Limb (tissue), 2 donors: ENCODE measurements at regions not wholly inside any gene's neighbourhood (a gene's known extent, or its start where the extent isn't known, plus 50 kb on each side); places are given as distances from the start of the nearest gene placed in this dataset.
"Not testable (repeated sequence)": the region's sequence is repeated elsewhere in the genome, so short reads cannot be mapped to it uniquely, and the experiment has no call there.

ENCODE experiments used
- DNase-seq, 2 donors: peaks; one replicate each; pipeline ENCODE4 v3.0.0-alpha.2; 2016; ENCODE audit errors: extremely low spot score in 2 of 2

DNA sequence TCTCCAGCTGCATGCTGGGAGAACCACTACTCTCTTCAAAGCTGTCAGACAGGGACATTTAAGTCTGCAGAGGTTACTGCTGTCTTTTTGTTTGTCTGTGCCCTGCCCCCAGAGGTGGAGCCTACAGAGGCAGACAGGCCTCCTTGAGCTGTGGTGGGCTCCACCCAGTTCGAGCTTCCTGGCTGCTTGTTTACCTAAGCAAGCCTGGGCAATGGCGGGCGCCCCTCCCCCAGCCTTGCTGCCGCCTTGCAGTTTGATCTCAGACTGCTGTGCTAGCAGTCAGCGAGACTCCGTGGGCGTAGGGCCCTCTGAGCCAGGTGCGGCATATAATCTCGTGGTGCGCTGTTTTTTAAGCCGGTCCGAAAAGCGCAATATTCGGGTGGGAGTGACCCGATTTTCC is 215.0 kb downstream of the STIM2 start:
- not testable (repeated sequence) for DNase-seq

DNA sequence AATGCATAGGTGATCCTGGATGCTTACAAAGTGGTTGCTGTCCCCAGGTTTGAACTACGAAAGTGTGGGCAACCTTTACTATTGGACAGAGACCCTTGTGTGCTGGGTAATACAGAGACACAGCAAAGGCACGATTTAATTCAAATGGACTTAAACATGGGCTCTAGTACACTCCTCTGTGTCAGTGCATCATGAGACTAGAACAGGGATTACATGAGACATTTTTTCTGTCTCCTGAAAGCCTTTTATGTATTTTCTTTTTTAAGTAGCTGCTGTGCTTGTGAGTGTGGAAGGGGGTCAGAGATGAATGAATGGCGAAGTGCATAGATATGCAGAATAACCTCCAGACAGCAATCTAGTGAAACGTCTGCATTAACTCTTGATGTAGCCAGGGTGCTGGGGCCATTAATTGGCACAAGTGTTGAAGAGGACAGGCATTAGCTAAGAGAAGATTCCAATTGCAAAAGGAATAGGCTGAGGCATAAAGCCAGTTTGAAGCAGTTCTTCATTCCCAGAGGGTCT is 218.4 kb downstream of the STIM2 start:
- no peak for DNase-seq

DNA sequence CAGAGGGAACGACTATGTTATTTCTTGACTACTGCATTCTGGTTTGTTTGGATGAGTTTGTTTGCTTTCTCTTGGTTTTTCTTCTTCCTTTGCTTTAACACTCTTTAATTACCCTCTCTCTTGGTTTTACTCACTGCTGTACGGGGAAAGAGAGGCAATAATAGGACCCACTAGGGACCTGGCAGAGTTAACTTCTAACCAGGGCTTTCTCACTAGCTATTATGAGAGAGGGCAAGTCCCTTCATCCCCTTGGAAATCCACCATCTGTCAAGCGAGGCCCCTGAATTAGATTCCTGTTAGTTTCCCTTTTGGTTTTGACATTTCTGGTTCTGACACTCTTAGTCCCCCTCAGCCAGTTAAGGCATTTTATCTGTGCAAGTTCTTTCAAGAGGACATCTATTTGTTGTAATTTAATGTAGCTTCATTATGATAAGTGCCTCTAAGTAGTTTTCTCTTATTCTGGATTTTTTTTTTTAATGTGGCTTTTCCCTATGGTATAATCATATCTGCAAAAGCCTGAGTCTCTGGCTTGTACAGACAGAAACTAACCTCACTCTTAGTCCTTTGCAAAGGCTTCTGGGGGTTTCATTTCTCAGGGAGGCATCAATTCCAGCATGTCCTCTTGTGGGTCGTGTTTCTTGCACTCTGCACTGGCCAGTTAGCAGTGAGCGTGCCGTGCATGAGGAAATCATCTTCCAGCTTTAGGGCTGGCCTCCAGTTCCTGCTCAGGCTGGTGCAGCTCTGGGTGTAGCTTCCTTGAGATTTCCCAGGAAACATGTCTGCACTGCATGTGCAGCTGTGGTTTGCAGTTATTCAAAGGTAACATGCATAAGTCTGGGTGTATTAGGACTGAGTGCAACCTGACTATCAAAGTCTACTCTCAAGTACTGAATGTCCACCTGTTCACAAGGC is 221.3 kb downstream of the STIM2 start:
- DNase-seq: no peak

DNA sequence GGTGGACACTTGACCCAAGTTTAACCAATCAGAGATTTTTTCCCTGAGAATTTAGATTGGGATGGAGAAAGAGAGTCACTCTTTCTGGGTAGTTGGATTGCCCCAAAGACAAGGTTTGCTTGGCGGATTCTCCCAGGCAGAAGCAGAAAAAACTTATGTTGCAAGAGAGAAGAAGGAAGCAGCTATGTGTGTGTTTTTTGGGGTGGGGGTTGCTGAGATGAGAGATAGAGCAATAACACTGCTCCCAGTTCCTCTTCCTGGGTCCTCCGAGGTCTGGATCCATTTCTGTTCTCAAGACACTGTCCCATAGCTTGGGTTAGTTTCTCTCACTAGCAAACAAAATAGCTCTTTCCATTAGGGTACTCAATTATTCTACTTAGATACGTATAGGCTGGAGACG is 222.1 kb downstream of the STIM2 start:
- no peak for DNase-seq

DNA sequence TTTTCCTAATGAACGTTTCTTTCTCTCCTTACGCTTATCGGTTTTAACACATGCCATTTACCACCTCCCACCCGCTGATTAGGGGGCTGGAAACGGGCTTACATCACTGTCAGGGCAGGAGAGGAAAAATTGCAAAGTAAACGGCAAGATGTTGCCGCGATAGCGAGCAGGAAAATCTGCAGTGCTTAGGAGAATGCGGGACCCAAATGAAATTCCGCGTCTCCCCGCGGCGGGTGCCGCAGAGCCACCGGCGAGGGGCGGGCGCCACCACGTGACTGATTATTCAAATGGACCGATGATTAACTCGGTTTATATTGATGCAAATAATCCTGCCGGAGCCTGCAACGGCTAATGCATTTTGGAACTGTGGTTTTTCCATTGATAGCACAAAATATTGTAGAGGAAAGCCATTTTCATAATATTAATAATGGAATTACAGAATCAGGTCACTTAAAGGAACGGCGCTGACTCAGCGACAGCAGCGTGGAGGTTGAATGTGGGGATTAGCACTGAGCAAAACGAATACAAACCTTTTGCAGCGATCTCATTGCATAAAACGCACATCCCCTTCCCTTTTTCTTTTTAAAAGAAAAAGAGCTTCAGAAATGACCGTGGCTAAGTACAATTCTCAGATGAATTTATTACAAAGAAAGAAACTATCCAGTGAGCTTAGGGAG is 224.2 kb downstream of the STIM2 start:
- DNase-seq: peak; percentile 36 to 77

DNA sequence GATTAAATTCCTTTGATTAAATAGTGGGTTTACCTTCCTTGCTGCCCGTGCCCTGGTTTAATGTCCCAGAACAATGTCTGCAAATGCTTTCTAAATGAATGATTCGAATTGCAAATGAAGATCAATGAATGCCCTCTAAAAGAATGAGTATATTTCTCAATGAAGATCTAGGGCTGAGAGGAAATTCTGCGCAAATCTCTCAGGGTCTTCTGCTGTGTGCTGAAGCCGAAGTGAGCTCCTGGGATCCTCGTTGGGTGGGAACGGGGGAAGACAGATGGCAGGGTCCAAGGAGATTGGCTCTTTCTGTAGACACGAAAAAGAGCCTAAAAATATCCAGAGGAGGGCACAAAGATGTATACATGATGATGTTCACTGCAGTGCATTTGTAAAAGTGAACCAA is 224.8 kb downstream of the STIM2 start:
- no peak for DNase-seq

DNA sequence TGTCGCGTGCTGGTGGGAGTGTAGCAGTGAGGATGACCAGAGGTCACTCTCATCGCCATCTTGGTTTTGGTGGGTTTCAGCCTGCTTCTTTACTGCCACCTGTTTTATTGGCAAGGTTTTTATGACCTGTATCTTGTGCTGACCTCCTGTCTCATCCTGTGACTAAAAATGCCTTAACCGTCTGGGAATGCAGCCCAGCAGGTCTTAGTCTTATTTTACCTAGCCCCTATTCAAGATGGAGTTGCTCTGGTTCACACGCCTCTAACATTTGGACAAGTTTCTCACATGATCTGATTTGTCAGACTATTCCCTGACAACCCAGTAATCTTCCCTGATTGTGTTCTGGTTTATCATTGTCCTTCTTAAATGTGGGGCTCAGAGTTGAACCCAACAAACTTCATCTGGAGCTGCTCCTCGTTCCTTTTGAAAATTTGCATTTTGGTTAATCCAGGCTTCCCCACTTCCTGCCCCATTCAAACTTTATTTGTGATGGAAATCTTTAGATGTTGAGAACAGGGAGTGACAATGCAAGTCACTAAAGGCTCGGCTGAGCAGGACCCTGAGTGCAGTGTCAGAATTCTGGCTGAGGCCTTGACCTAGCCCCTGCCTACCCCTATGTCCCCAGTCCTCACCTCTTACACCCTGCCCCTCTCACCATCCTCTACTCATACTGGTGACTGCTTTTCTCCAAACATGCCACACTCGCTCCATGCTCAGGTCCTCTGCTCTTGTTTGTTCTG is 226.8 kb downstream of the STIM2 start:
- no peak for DNase-seq

DNA sequence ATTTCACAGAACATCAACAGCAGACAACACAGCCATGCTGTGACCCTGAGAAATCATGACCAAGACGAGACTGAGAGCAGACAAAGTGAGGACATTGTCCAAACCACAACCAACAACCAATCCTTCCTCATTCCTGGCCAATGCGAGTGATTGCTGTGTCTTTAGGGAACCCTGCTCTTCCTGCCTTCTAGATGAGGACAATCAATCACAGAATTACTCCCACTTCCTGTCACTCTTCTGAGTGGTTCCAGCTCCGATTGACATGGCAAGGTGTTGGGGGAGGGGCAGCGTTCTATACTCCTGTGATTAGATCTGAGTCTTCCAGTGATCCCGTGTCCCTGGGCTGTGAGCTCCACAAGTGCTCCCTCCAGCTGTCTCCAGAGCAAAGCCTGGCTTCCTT is 227.8 kb downstream of the STIM2 start:
- DNase-seq: no peak

DNA sequence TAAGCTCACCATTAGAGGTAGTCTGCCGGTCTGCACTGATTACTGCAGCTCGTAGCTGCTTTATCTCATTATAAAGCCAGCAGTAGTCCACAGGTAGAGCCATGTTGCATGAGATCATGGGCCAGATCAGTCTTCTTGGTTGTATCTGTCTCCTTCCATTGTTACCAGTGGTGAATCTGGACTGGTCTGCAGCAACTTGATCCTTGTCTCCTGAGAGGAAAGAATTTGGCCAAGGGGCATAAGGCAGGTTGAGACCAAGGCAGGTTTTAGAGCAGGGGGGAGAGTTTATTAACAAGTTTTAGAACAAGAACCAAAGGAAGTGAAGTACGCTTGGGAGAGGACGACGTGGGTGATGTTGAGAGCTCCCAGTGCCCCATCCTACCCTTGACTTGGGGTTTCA is 228.5 kb downstream of the STIM2 start:
- DNase-seq: no peak

DNA sequence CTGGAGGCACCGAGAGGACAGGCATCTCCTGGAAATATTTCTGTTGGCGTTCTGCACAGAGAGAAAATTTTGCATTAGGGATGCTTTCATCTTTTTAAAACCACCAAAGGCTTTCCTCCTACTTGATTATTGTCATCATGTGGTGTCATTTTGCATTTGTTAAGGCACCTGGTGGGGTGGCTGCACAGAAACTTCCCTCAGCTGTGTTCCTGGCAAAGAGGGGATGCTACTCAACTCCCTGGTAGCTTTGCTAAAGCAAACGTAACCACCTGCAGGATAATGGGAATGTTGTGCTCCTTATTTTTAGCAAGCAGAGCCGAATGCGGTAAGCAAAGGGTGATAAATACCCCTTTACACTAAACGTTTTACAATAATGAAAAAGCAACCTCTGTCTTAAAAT is 229.8 kb downstream of the STIM2 start:
- DNase-seq: no peak

DNA sequence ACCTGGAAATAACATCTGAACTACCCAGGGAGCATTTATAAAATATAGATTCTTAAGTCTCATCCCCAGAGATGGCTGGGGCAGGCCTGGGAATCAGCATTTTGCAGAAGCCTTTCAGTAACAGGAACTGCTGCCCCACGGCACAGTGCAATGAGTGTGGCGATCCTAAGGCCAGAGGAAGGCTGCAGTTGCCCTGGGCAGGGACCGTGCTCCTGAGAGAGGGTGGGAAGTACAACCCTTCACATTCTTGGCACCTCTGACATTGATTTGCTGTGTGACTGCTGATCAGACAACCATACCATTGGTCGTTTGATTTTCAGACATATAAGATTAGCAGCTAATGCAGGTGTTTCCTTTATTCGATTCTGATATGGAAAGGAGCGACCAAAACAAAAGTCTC is 233.6 kb downstream of the STIM2 start:
- no peak for DNase-seq

DNA sequence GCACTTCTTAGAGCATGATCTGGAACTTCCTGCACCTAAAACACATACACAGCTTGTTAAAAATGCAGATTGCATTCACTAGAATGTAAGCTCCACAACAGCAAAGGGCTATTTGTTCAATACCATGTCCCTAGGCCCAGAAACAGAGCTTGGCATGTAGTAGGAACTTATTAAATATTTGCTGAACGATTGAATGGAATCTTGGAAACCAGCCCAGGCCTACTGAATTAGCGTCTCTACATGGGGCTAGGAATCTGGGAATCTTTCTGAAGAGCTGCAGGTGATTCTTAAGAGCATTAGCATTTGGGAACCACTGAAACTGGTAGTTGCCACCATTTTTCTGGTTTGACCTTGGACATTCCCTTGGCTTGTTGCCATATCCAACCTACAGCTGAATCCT is 234.1 kb downstream of the STIM2 start:
- DNase-seq: peak in 1 of 2 donors; percentile 47

DNA sequence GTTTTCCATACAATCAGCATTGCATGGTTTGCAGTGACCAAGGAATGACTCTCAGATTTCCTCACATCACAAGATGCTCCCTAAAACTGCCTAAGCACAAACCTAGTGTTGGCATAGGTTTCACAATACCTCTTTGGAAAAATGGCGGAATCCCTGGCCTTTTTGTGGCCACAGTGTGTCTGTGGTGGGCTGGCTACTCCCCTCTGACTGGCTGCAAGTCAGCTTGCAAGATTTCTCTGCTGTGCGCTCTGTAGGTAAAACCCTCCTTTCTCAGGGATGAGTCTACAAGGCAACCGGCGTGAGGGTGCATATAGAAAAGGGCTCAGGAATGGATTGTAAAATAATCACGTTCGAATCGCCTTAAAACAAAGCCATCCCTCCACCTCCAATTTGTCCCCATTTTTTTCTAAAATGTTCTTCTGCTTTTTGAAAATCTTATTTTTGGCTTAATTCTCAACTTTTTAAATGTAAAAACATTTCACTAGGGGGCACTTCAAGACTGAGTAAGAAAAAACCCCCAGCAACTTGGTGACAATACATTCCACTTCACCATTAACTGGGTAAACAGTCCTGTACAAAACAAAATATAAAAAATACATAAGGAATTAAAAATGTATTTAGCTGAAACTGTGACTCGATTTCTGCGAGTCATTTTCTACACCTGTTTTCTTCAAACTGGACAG is 235.6 kb downstream of the STIM2 start:
- no peak for DNase-seq

DNA sequence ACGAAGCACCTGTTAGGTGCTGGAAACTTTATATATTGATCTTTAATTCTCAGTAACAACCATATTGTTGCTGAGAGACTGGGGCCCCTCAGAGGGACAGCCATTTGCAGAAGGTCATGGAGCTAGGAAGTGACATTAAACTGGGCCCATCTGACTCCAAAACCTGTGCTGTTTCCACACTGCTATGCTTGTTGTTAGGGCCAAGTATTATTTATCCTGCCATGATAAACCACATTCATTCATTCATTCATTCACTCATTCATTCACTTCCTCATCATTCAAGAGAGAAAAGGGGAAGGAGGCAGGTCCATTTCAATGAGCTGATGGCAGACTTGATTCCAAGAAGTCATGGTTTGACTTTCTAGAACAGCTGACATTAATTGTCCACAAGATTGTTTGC is 237.4 kb downstream of the STIM2 start:
- DNase-seq: no peak

DNA sequence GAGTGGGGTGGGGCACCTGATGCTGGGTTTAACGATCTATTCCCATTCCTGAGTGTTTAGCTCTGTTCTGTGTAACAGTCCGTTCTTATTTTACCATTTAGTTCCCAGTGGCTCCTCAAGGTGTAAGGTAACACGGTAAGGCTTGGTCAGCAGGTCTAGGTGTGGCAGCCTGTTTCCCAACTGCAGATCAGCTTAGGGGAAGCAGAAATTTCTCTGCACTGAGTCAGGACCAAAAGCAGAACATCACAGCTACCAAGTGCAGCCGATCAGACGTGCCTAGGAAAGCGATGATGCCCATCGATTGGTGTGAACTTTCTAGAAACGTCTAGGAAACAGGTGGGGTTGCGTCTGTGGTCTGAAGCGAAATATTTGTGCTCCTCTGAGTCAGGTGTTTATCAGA is 240.1 kb downstream of the STIM2 start:
- no peak for DNase-seq

DNA sequence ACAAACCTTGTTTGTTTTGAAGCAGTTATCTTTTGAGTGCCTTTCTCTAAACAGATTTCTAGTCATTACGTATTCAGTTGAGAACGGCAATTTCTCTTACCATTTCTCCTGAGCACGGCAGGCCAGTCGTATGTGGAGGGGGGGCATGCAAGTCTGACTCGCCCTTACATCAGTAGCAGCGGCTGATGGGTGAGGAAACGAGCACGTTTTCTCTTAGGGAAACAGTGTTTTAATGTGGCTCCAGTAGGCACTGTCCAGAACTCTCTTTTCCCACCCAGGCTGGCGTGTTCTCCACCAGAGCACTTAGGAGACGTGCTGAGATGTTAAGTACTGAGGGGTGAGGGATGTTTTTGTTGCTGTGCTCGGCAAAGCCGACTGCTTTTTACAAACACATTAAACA is 240.5 kb downstream of the STIM2 start:
- no peak for DNase-seq

DNA sequence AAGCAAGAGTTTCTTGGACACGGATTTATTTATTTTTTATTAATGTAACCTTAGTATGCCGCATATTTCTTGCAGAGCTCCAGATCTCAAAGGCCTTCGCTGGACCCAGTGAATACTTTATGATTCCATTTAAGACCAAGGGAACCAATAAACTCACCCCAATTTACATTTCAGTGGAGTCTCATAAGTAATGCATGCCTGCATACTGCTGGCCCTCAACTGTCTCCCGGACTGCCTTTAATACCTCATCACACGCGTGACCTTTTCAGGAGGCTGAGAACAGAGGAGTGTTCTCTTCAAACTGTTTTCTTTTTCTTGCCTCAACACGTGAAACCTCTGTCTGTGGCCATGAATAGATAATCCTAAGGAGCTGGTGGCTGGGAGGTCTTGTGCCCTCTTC is 240.9 kb downstream of the STIM2 start:
- no peak for DNase-seq

DNA sequence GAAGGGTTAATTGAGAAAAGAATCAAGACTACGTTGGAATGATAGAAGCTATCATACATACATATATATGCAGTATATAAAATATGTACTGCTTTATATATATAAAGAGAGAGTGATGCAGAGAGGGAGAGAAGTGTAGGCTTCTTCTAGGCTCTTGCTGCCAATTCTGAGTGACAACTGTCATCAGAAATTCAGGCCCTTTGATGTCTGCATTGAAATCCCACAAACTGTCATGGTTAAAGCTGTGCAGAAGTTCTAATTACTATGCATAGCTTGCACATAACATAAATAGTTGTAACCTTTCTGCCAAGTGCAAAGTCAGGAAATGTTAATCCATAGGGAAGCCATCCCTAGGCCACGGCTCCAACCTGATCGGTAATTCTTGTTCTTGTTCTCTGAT is 251.0 kb downstream of the STIM2 start:
- no peak for DNase-seq

DNA sequence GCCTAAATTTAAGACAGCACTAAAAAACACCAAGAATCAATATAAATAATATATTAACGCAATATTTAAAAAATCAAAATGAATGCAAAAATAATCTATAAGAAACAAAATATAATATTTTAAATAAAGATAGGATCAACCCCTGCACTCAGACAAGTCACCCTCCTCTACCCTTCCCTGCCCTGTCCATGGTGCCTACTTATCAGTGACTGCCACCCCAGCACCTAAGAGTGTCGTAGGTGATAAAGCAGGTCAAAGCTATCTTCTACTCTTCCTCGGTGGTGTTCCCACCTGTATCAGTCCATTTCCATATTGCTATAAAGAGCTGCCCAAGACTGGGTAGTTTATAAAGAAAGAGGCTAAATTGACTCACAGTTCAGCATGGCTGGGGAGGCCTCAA is 251.9 kb downstream of the STIM2 start:
- DNase-seq: no peak

DNA sequence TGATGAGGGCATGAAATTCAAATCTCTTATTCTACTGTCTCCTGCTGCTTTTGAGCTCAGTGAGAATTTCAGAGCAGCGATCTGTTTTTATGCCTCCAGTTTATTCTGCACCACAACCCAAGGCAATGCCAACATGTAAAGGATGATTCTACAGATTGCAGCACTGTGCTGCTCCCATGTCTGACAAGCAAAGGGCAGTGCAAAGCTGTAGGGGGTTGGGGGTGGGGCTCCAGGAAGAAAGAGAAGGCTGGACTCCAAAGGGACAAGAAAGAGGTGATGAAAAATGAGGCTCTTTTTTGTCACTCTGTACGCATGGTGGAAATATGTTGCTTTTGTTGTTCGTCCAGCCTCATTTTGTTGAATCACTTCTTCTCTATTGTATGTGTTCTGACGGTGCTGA is 254.6 kb downstream of the STIM2 start:
- no peak for DNase-seq

DNA sequence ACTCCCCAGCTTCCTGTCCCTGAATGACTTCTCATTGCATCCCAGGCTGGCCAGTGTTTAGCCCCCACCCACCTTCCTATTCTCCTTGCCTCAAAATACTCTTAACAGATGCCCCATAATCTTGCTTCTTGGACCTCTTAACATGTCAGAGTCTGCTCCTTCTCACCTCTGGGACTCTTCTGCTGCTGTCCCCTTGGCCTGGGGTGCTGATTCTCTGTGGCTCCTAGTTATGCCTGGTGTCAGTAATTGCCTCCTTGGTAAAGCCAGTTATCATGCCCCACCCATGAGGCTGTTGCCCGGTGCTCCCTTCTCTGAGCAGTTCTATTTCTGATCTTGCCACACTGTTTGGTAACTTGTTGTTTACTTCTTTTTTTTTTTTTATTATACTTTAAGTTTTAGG is 256.8 kb downstream of the STIM2 start:
- no peak for DNase-seq

DNA sequence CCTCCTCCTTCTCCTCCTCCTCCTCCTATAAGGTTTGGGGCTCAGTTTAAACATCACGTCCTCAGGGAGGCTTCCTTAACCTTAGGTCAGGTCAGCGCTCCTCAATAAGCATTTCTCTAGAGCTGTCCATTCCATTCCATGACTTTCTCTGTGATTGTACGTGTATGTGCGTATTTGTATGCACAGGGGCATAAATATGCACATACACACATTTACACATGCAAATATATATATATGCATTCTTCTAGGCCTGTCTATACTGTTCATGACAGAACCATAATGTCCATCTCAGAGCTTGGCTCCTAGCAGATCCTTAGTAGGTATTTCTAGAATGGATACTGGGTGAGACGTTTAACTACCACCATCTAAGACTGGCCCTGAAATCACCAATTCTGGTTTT is 258.6 kb downstream of the STIM2 start:
- no peak for DNase-seq
